Stimulated activated CD4-positive, alpha-beta T cell treated with anti-CD3 and anti-CD28 coated beads, TNF-alpha, amount 100 ng/mL, for 48 hours (primary cell): ENCODE measurements at regions not wholly inside any gene's neighbourhood (a gene's known extent, or its start where the extent isn't known, plus 50 kb on each side); places are given as distances from the start of the nearest gene placed in this dataset.
"Not testable (repeated sequence)": the region's sequence is repeated elsewhere in the genome, so short reads cannot be mapped to it uniquely, and the experiment has no call there.

Source experiments
- DNase-seq, 3 donors: peaks; one replicate each; pipeline ENCODE4 v3.0.0-alpha.2; 2020; ENCODE audit warnings: low read depth in 3 of 3

- DNase-seq, result no peak
Observed at GRCh38 chr22:27245056-27245455, 556.5 kb downstream of the MN1 start.

- DNase-seq, result no peak
Observed at GRCh38 chr22:27246558-27246957, 555.0 kb downstream of the MN1 start.

- DNase-seq, result no peak
Observed at GRCh38 chr22:27247701-27248434, 553.7 kb downstream of the MN1 start.

GRCh38 chr22:27250418-27250817 is 551.1 kb downstream of the MN1 start:
- no peak for DNase-seq

- DNase-seq, result no peak
Observed at GRCh38 chr22:27250886-27251285, 550.7 kb downstream of the MN1 start.

GRCh38 chr22:27251563-27251962 is 550.0 kb downstream of the MN1 start:
- no peak for DNase-seq

- no peak for DNase-seq
Observed at GRCh38 chr22:27252282-27253049, 549.1 kb downstream of the MN1 start.

- DNase-seq, result no peak
Observed at GRCh38 chr22:27253108-27253902, 548.3 kb downstream of the MN1 start.

- DNase-seq, result not testable (repeated sequence)
Observed at GRCh38 chr22:27254063-27254462, 547.5 kb downstream of the MN1 start.

GRCh38 chr22:27255580-27255979 is 546.0 kb downstream of the MN1 start:
- DNase-seq, result no peak

GRCh38 chr22:27257987-27258386 is 543.6 kb downstream of the MN1 start:
- DNase-seq, result no peak

- DNase-seq, result no peak
Observed at GRCh38 chr22:27258616-27259172, 542.9 kb downstream of the MN1 start.

GRCh38 chr22:27259433-27259832 is 542.1 kb downstream of the MN1 start:
- DNase-seq, result no peak

GRCh38 chr22:27260087-27260698 is 541.4 kb downstream of the MN1 start:
- no peak for DNase-seq

GRCh38 chr22:27262361-27262760 is 539.2 kb downstream of the MN1 start:
- DNase-seq, result no peak

- no peak for DNase-seq
Observed at GRCh38 chr22:27264184-27264583, 537.4 kb downstream of the MN1 start.

- no peak for DNase-seq
Observed at GRCh38 chr22:27267145-27267544, 534.4 kb downstream of the MN1 start.

- DNase-seq, result no peak
Observed at GRCh38 chr22:27269751-27270543, 531.6 kb downstream of the MN1 start.

- DNase-seq, result no peak
Observed at GRCh38 chr22:27270818-27271510, 530.6 kb downstream of the MN1 start.

GRCh38 chr22:27273436-27273835 is 528.1 kb downstream of the MN1 start:
- no peak for DNase-seq
